ENCODE measurements at regions not wholly inside any gene's neighbourhood (a gene's known extent, or its start where the extent isn't known, plus 50 kb on each side); places are given as distances from the start of the nearest gene placed in this dataset.

DNA sequence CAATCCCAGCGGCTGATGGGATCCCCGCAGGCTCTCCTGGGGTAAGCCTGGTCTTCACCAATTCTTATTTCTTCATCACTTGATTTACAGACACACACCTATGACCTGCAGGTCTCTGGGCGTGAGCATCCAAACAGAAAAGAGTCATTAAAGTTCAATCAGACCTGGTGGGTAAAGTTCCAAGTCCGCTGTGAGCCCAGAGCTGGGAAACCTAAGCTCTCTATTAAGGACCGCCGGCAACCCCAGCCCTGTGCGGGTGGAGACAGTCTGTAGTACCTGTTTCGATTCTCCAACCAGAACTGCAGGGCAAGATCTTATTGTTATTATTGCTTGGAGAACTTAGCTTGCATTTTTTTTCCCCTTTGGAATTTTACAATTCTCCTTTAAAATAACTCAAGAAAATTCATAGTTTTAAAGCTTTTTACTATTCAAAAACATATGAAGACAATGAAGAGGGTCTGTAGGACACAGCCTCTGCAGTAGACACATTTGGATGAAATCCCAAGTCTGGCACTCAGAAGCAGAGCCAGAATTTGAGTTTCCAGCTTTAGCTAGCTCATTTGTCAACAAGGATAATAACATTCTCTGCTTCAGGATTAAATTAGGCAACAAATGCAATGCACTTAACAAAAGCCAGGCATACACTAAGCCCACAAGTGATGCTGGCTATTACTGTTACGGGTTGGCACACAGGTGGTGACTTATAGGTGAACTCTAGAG, 376.4 kb downstream of the INSIG2 start:
- TF ChIP-seq EP300 (conservative IDR thresholded peaks at IDR 0.05; ENCODE audit: poor library complexity, severe bottlenecking) (no peak), TAF1 (IDR thresholded peaks at IDR 0.05; ENCODE audit: low read depth) (no peak), POLR2AphosphoS5 (IDR thresholded peaks at IDR 0.05) (no peak), EZH2 (IDR thresholded peaks at IDR 0.05; ENCODE audit: borderline replicate concordance, insufficient read depth, low read length, poor library complexity, severe bottlenecking) (no peak), RAD21 (conservative IDR thresholded peaks at IDR 0.05) (no peak), SMC3 (conservative IDR thresholded peaks at IDR 0.05; ENCODE audit: poor library complexity) (no peak)
- TF ChIP-seq, protein P1, sequence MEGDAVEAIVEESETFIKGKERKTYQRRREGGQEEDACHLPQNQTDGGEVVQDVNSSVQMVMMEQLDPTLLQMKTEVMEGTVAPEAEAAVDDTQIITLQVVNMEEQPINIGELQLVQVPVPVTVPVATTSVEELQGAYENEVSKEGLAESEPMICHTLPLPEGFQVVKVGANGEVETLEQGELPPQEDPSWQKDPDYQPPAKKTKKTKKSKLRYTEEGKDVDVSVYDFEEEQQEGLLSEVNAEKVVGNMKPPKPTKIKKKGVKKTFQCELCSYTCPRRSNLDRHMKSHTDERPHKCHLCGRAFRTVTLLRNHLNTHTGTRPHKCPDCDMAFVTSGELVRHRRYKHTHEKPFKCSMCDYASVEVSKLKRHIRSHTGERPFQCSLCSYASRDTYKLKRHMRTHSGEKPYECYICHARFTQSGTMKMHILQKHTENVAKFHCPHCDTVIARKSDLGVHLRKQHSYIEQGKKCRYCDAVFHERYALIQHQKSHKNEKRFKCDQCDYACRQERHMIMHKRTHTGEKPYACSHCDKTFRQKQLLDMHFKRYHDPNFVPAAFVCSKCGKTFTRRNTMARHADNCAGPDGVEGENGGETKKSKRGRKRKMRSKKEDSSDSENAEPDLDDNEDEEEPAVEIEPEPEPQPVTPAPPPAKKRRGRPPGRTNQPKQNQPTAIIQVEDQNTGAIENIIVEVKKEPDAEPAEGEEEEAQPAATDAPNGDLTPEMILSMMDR (IDR thresholded peaks at IDR 0.05; ENCODE audit: poor library complexity, severe bottlenecking) = no peak
- TF ChIP-seq, protein P2, sequence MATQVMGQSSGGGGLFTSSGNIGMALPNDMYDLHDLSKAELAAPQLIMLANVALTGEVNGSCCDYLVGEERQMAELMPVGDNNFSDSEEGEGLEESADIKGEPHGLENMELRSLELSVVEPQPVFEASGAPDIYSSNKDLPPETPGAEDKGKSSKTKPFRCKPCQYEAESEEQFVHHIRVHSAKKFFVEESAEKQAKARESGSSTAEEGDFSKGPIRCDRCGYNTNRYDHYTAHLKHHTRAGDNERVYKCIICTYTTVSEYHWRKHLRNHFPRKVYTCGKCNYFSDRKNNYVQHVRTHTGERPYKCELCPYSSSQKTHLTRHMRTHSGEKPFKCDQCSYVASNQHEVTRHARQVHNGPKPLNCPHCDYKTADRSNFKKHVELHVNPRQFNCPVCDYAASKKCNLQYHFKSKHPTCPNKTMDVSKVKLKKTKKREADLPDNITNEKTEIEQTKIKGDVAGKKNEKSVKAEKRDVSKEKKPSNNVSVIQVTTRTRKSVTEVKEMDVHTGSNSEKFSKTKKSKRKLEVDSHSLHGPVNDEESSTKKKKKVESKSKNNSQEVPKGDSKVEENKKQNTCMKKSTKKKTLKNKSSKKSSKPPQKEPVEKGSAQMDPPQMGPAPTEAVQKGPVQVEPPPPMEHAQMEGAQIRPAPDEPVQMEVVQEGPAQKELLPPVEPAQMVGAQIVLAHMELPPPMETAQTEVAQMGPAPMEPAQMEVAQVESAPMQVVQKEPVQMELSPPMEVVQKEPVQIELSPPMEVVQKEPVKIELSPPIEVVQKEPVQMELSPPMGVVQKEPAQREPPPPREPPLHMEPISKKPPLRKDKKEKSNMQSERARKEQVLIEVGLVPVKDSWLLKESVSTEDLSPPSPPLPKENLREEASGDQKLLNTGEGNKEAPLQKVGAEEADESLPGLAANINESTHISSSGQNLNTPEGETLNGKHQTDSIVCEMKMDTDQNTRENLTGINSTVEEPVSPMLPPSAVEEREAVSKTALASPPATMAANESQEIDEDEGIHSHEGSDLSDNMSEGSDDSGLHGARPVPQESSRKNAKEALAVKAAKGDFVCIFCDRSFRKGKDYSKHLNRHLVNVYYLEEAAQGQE (IDR thresholded peaks at IDR 0.05; ENCODE audit: borderline replicate concordance) = no peak
